ENCODE measurements at regions not wholly inside any gene's neighbourhood (a gene's known extent, or its start where the extent isn't known, plus 50 kb on each side); places are given as distances from the start of the nearest gene placed in this dataset.
"Not testable (repeated sequence)": the region's sequence is repeated elsewhere in the genome, so short reads cannot be mapped to it uniquely, and the experiment has no call there.

DNA sequence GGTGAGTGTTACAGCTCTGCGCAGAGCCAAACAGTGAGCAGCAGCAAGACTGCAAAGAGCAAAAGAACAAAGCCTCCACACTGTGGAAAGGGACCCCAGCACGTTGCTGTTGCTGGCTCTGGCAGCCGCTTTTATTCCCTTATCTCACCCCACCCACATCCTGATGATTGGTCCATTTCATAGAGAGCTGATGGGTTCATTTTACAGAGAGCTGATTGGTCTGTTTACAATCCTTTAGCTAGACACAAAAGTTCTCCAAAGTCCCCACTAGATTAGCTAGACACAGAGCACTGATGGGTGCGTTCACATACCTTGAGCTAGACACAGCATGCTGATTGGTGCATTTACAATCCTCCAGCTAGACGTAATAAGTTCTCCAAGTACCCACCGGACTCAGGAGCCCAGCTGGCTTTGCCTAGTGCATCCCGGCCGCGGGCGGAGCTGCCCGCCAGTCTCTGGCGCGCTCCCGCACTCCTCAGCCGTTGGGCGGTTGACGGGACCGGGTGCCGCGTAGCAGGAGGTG is 291.4 kb upstream of the PRSS16 start:
- in situ Hi-C loops (cut with MboI; ENCODE audit: low sequenced_read_pairs) = not testable (repeated sequence)

DNA sequence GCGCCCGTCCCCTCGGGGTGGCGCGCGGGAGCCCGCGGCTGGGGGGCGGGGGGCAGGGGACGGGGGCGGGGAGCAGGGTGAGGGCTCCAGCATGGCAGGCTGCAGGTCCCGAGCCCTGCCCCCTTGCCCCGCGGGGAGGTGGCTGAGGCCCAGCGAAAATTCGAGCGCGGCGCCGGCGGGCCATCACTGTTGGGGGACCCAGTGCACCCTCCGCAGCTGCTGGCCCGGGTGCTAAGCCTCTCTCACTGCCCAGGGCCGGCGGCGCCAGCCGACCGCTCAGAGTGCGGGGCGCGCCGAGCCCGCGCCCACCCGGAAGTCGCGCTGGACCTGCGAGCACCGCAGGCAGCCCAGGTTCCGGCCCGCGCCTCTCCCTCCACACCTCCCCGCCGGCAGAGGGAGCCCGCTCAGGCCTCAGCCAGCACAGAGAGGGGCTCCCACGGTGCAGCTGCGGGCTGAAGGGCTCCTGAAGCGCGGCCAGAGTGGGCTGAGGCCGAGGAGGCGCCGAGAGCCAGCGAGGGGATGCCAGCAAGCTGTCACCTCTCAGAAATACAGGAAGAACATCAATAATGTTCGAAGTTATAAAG is 290.8 kb upstream of the PRSS16 start:
- in situ Hi-C loops (cut with MboI; ENCODE audit: low sequenced_read_pairs) = not testable (repeated sequence)

DNA sequence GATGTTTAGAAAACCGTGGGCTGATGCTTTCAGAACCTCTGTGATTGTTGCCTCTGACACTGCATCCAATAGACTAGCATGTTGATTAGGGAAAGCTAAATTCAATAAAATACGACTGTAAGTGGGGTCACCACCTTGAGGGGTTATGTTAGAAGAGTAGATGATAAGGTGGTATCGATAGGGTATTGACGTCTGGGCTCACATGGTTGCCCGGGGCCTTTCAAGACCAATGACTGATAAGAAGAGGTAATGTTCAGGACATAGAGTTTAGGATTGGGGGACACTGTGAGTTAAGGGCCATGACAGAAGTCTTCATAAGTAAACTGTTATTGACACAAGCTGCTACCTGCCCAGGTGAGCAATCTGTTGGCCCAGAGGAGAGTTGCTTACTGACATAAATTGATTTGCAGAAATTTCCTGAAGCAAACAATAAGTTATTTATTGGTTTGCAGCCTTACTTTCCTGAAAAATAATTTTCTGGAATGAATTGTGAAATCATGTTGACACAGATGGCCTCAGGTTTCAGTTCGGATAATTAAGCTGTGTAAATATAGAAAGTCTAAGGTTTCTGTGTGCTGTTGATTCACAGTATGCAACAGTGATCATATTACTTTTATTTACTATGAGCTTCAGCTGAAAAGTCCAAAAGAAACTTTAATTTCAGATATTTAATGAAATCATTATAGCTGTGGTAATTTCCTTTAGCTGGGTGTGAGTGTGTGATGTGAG is 289.9 kb upstream of the PRSS16 start:
- in situ Hi-C loops (cut with MboI; ENCODE audit: low sequenced_read_pairs) = not testable (repeated sequence)

DNA sequence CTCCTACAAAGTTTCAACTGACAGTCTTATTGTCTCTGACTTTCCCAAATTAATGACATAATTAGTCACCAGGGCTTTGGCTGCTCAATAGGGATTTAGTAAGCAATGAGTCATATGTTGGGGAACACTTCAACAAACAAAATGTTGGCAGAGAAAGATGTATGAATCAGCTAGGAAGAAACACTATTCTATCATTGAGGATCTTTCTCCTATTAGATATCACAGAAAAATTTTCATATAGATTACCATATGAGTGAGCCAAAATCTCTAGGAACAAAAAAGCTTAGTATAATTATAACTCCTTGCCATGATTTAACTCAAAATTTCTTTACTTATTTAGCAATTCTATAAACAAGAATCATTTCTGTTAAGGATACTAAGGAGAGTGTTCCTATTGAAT is 286.3 kb upstream of the PRSS16 start:
- in situ Hi-C loops (cut with MboI; ENCODE audit: low sequenced_read_pairs) = not testable (repeated sequence)

DNA sequence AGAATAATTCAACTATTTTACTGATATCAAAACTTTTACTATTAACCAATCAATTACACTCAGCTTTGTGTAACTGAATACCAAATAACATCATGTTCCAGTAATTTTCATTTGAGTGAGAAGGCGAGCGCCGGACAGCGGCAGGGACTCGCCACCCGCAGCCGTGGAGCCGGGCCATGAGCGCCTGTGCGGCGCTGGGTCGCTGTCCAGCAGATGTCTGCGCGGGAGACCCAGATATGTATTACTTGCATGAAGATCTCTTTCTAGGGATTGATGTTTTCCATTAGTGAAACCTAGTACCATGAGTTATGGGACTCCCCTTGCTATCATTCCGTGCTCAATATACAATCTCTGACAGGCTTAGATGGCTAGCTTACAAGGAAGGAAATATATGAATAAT is 245.1 kb upstream of the PRSS16 start:
- in situ Hi-C loops (cut with MboI; ENCODE audit: low sequenced_read_pairs) = no loop called here

DNA sequence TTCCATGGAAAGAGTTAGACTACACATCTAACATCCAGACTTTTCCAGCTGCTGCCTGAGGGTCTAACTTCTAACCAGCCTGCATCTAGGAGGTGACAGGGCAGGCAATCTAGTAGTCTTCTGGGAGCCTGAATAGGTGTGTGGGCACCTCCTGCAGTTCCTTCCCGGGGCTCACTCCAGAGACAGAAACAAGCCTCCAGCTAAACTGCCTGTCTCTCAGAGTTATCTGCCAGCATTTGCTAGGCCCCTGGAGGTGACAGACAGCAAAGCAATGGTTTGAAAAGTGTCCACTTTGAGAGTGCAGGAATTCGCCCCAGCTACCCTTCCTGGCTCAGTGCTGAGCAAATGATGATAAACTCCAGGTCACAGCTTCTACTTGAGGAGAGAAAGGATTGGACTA is 240.5 kb upstream of the PRSS16 start:
- in situ Hi-C loops (cut with MboI; ENCODE audit: low sequenced_read_pairs) = no loop called here

DNA sequence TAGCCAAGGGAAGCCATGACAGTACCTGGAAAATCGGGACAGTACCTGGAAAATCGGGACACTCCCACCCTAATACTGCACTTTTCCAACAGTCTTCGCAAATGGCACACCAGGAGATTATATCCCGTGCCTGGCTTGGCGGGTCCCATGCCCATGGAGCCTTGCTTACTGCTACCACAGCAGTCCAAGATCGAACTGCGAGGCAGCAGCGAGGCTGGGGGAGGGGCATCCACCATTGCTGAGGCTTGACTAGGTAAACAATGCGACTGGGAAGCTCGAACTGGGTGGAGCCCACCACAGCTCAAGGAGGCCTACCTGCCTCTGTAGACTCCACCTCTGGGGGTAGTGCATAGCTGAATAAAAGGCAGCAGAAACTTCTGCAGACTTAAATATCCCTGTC is 238.9 kb upstream of the PRSS16 start:
- in situ Hi-C loops (cut with MboI; ENCODE audit: low sequenced_read_pairs) = not testable (repeated sequence)

DNA sequence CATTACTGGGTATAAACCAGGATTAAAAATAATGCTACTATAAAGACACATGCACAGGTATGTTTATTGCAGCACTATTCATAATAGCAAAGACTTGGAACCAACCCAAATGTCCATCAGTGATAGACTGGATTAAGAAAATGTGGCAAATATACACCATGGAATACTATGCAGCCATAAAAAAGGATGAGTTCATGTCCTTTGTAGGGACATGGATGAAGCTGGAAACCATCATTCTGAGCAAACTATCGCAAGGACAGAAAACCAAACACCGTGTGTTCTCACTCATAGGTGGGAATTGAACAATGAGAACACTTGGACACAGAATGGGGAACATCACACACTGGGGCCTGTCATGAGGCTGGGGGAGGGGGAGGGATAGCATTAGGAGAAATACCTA is 233.4 kb upstream of the PRSS16 start:
- in situ Hi-C loops (cut with MboI; ENCODE audit: low sequenced_read_pairs) = not testable (repeated sequence)

DNA sequence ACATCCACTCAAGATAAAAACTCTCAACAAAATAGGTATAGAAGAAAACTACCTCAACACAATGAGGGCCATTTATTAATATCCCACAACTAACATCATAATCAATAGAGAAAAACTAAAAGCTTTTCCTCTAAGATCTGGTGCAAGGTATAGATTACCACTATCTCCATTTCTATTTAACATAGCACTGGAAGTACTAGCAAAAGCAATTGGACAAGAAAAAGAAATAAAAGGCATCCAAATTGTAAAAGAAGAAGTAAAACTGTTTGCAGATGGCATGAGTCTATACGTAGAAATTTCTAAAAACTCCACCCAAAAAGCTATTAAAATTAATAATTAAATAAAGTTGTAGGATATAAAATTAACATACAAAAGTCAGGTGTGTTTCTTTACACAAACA is 230.8 kb upstream of the PRSS16 start:
- in situ Hi-C loops (cut with MboI; ENCODE audit: low sequenced_read_pairs) = no loop called here

DNA sequence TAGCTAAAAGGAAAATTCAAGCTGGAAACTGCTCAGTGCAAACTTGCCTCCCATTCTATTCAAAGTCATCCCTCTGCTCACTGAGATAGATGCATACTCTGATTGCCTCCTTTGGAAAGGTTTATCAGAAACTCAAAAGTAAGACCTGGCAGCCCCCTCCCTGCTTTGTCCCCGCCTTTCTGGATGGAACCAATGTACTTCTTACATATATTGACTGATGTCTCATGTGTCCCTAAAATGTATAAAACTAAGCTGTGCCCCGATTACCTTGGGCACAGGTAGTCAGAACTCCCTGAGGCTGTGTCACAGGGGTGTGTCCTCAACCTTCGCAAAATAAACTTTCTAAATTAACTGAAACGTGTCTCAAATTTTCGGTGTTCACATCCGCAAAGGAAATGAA is 229.1 kb upstream of the PRSS16 start:
- in situ Hi-C loops (cut with MboI; ENCODE audit: low sequenced_read_pairs) = not testable (repeated sequence)

DNA sequence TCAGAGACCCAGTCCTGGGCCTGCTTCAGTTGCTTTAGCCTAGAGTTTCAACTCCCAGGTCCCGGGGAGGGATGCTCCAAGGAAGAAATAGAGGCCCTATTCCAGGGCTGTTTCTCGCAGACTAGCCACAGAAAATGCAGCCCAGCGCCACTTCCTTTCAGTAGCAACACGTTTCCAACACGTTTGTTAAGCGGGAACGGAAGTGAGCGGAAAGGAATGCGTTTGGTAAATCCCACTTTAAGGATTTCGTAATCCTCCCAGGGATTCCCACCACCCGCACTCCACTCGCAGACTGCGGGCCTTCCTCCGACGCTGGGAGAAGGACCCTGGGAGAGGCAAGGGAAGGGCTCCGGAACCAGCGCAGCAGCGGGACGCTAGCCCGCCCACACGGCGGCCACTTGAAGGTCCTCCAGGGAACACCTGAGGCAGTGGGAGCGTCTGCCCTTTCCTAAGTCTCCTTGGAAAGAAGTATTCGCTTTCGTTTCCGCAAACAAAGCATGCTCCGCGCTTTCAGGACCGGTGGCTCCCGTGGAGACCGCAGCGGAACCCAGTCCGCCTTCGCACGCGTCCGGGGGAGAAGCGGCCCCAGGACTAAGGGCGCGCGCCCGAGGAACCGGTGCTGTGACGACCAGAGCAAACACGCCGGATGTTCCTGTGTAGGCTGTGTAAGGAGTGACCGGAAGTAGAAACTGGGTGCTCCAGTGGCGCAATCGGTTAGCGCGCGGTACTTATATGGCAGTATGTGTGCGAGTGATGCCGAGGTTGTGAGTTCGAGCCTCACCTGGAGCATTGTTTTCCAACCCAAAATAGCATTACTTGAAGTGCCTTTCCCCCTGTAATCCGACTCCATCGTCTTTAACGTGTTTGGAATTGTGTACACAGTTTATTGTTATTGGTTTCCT is 227.6 kb upstream of the PRSS16 start:
- in situ Hi-C loops (cut with MboI; ENCODE audit: low sequenced_read_pairs) = no loop called here

DNA sequence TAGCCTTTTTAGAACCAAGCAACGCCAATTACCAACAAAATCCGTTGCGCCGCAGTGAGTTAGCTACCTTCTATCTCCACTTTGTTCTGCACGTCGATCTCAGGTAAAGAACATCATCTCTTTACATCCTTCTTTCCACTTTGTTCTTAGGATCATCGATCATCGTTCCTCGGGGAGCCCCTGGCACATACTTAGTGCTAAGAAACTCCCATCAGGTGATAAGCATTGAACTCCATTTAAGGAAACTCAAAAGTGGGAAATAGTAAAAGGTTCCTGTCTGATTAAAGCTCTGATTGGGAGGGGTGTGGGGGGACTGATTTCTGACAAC is 227.0 kb upstream of the PRSS16 start:
- in situ Hi-C loops (cut with MboI; ENCODE audit: low sequenced_read_pairs) = no loop called here

DNA sequence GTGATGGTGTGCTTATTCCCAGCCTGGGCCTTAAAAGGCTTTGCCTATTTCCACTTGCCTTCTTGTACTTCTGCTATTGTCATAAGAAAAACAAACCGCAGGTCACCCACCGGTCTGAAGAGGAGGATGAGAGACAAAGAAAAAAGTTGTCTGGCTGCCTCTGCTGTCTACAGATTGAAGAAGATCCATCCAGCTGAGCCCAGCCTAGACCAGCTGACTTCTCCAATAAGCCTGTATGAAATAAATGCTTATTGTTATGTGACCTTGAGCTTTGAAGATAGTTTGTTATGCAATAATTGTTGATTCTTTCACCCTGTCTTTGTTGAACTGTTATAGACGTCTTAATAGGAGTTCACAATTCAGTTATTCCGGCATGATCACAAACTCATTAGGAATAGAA is 223.8 kb upstream of the PRSS16 start:
- in situ Hi-C loops (cut with MboI; ENCODE audit: low sequenced_read_pairs) = no loop called here

DNA sequence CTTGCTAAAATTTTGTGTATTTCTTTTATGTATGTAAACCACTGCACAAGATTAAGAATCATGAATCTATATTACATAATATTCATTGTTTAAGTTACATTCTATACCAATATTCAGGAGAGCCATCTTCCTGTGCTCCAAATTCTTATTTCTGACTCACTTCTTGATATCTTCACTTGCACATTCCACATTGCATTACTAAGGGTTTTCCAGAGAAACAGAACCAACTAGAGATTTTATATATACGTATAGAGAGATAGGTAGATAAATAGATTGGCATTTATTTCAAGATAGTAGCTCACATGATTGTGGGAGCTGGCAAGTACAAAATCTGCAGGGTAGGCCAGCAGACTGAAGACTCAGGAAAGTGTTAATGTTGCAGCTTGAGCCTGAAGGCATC is 222.2 kb upstream of the PRSS16 start:
- in situ Hi-C loops (cut with MboI; ENCODE audit: low sequenced_read_pairs) = no loop called here

DNA sequence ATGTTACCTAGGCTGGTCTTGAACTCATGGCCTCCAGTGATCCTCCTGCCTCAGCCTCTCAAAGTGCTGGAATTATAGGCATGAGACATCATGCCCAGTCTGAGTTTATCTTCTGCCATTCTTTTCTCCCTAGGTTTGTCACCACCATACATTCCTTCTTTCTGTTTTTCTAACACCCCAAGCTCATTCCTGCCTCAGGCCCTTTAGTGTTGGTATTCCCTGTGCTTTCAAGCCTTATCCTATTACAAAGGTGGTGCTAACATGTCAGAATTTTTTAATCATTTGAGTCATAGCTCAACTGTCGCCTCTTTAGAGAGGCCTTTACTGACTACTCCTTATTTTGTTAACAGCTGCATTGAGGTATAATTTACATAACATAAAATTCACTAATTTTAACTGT is 221.1 kb upstream of the PRSS16 start:
- in situ Hi-C loops (cut with MboI; ENCODE audit: low sequenced_read_pairs) = no loop called here

DNA sequence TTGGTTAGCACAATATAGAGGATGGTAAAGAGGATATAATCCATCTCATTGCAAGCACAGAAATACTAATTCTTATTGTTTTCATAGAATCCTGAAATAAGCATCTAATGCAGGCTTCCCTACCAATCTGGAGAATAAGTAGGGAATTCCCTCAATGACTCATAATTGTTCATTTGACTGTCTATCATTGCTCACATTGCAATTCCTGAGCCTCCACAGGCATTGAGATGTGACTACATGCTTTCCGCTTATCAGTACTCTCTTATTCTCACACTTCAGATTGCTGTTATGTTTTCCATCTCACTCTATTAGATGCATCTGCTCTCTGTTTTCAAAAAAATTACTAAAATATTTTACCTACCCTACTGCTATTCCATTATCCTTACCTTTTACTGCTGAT is 216.2 kb upstream of the PRSS16 start:
- in situ Hi-C loops (cut with MboI; ENCODE audit: low sequenced_read_pairs) = no loop called here

DNA sequence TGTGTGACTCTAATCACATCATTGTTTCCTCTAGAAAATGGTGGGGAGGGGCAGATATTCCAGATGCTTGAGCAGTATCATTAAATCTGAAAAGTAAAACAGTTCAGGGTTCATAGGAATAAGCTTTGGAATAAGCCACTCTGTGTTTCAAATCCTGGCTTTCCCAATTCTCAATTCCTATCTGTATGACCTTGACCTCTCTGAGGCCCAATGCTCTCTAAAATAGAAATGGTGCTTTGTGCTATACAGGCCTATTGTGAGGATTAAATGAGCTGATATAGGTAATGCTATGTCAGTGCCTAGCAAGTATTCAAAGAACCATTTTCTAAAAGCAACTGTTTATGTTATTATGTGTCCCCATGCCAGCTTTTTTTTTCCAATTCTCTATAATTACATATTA is 209.0 kb upstream of the PRSS16 start:
- in situ Hi-C loops (cut with MboI; ENCODE audit: low sequenced_read_pairs) = no loop called here

DNA sequence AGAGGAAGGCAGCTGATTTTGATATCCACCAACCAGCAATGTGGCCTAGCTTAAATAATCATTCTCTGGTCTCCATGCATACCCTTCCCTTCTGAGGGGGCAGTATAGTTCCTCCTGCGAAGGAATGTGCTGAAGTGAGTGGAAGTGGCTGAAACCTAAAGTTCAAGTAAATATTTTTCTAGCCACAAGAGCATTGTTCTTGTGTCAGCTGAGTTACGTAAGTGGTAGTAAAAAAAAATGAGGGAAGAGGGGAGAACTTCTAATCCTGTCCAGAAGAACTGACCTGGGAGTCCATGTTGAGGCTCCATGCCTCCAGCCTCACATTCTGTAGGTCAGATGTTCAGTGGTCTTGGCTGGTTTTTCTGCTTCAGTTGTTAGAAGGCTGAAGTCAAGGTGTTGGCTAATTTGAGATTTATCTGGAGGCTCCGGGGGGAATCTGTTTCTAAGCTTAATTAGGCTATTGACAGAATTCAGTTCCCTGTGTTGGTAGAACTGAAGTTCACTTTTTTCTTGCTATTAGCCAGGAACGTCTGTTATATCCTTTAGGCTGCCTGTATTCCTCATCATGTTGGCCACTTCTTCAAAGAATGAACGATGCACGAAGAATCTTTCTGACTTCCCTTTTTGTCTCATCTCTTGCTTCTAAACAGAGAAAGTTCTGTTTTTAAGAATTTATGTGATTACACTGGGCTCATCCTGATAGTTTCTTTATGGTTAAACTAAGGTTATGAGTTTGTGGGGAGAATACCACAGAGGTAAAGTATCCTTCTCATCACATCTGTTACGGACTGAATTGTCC is 207.1 kb upstream of the PRSS16 start:
- in situ Hi-C loops (cut with MboI; ENCODE audit: low sequenced_read_pairs) = no loop called here

DNA sequence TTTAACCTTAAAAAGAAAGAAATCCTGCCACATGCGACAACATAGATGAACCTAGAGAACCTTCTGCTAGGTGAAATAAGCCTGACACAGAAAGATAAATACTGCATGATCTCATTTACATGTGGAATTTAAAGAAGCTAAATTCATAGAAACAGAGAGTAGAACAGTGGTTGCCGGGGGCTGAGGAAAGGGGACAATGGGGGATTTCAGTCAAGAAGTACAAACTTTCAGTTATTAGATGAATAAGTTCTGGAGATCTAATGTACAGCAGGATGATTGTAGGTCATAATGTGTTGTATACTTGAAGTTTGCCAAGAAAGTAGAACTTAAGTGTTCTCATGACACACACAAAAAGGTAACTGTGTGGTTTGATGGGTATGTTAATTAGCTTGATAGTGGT is 204.3 kb upstream of the PRSS16 start:
- in situ Hi-C loops (cut with MboI; ENCODE audit: low sequenced_read_pairs) = no loop called here

DNA sequence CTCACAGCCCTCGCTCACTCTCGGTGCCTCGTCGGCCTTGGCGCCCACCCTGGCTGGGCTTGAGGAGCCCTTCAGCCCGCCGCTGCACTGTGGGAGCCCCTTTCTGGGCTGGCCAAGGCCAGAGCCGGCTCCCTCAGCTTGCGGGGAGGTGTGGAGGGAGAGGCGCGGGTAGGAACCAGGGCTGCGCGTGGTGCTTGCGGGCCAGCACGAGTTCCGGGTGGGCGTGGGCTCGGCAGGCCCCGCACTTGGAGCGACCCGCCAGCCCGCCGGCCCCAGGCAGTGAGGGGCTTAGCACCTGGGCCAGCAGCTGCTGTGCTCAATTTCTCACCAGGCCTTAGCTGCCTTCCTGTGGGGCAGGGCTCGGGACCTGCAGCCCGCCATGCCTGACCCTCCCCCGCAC is 202.4 kb upstream of the PRSS16 start:
- in situ Hi-C loops (cut with MboI; ENCODE audit: low sequenced_read_pairs) = not testable (repeated sequence)

DNA sequence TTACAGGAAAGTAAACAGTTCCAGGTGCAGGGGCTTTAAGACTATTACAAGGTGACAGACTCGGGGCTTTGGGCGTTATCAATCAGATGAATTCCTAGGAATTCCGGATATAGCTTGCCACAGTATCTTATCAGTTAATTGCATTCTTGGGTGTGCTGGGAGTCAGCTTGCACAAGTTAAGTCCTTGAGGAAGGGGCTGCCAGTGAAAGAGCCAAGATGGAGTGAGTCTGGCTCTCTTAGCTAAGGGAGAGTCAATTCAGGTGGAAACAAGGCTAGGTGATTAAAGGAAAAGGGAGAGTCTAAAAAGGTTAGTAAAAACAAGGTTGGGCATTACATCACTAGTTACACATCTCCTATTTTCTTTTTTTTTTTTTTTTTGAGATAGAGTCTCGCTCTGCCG is 199.8 kb upstream of the PRSS16 start:
- in situ Hi-C loops (cut with MboI; ENCODE audit: low sequenced_read_pairs) = not testable (repeated sequence)

All from HL-60/S4 treated with phorbol 12-myristate 13-acetate at 8.2 ng/mL for 4 days and 3 days (cell line).